ENCODE measurements at regions not wholly inside any gene's neighbourhood (a gene's known extent, or its start where the extent isn't known, plus 50 kb on each side); places are given as distances from the start of the nearest gene placed in this dataset.

- ChIA-PET CTCF (interaction anchor here (0.9 to 1.3 kb wide), 3 partner anchors 13 to 405 kb away, joined by 3 to 5 read pairs (median 3); no protein-coding TSS in a partner anchor), POLR2A (no interaction called here)
- no peak for ATAC-seq
- Histone ChIP-seq H3K27ac (no peak overlapping the region), H3K4me2 (no peak overlapping the region), H3K4me3 (no peak overlapping the region), H3K4me1 (no peaks in the 10 kb centered on the region), H3K9me3 (no peaks in the 10 kb centered on the region)
- no peak for DNase-seq (ENCODE audit: low read depth in 1 of 2, low spot score in 1 of 2)
- no peak for FAIRE-seq
- TF ChIP-seq PBX3 (IDR thresholded peaks at IDR 0.05) (no peak), FOSL2 (IDR thresholded peaks at IDR 0.05) (no peak), FOSL2 (CRISPR knock-in tag; IDR thresholded peaks at IDR 0.05) (no peak), EHMT2 (IDR thresholded peaks at IDR 0.05; ENCODE audit: low read depth) (no peak), ATOH8 (CRISPR knock-in tag; IDR thresholded peaks at IDR 0.05; ENCODE audit: low read depth) (no peak), HDAC2 (IDR thresholded peaks at IDR 0.05) (no peak), RAD21 (conservative IDR thresholded peaks at IDR 0.05 in 1 of 2, IDR thresholded peaks at IDR 0.05 in 1 of 2) (no peak), ZSCAN20 (CRISPR knock-in tag; IDR thresholded peaks at IDR 0.05) (no peak), TFCP2L1 (CRISPR knock-in tag; IDR thresholded peaks at IDR 0.05) (no peak), ZNF302 (CRISPR knock-in tag; IDR thresholded peaks at IDR 0.05) (no peak), KDM1A (IDR thresholded peaks at IDR 0.05; ENCODE audit: low read depth) (no peak), CHD4 (IDR thresholded peaks at IDR 0.05; ENCODE audit: borderline replicate concordance) (no peak), CBX2 (IDR thresholded peaks at IDR 0.05; ENCODE audit: borderline replicate concordance, low read depth) (no peak), NFE2L2 (conservative IDR thresholded peaks at IDR 0.05; ENCODE audit: low read length) (no peak), MYC (IDR thresholded peaks at IDR 0.05; ENCODE audit: borderline replicate concordance, low read length) (no peak), ZC3H11A (IDR thresholded peaks at IDR 0.05) (no peak), PHF8 (IDR thresholded peaks at IDR 0.05; ENCODE audit: borderline replicate concordance, low read depth) (no peak), SREBF2 (IDR thresholded peaks at IDR 0.05) (no peak), BCL3 (IDR thresholded peaks at IDR 0.05) (no peak), HOXB5 (CRISPR knock-in tag; IDR thresholded peaks at IDR 0.05) (no peak), NPAS2 (CRISPR knock-in tag; IDR thresholded peaks at IDR 0.05; ENCODE audit: borderline replicate concordance) (no peak)
Observed at GRCh38 chr18:30280186-30280585, 762.4 kb downstream of the DSC3 start.

GRCh38 chr18:30277676-30278075, 764.9 kb downstream of the DSC3 start:
- no peak for DNase-seq (ENCODE audit: low read depth in 1 of 2, low spot score in 1 of 2)
- POLR2A ChIA-PET = no interaction called here
- CTCF ChIA-PET = no interaction called here
- WGBS (ENCODE audit: missing lambda C conversion rate) = 55% methylated on average over 1 of the region's 1 CpG
- FAIRE-seq = no peak
- H3K4me1 ChIP-seq = no peaks in the 10 kb centered on the region
- TF ChIP-seq ESRRA (IDR thresholded peaks at IDR 0.05; ENCODE audit: borderline replicate concordance, low read length) = no peak
- no peak for TF ChIP-seq BHLHE40 (IDR thresholded peaks at IDR 0.05; ENCODE audit: low read depth, low read length)
- no peak for TF ChIP-seq RFX5 (IDR thresholded peaks at IDR 0.05)
- TF ChIP-seq RNF2 (IDR thresholded peaks at IDR 0.05; ENCODE audit: borderline replicate concordance, low read depth) = no peak
- no peak overlapping the region for H3K27ac ChIP-seq
- H3K4me3 ChIP-seq = no peak overlapping the region
- no peak overlapping the region for H3K4me2 ChIP-seq
- no peaks in the 10 kb centered on the region for H3K9me3 ChIP-seq
- ATAC-seq = no peak
